ENCODE measurements at regions not wholly inside any gene's neighbourhood (a gene's known extent, or its start where the extent isn't known, plus 50 kb on each side); places are given as distances from the start of the nearest gene placed in this dataset.
"Not testable (repeated sequence)": the region's sequence is repeated elsewhere in the genome, so short reads cannot be mapped to it uniquely, and the experiment has no call there.

DNA sequence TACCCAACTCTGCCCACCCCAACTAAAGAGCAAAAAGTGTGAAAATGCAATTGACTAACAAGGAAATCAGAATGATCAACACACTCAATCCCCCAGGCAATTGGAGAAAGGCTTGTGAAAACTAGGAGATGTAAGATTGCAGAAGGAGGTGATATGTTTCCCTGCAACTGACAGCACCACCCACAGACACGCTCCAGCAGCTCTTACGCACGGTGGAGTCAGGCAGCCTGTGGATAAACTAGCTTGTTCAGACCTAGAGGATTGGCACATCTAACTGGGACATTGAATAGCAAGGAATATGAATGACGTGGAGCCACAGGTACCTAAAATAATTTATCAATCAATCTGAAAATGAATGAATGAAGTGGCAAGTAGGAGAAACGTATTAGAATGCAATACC lies 125.7 kb upstream of the MYO3A start:
- no peak for DNase-seq (ENCODE audit: low spot score)

DNA sequence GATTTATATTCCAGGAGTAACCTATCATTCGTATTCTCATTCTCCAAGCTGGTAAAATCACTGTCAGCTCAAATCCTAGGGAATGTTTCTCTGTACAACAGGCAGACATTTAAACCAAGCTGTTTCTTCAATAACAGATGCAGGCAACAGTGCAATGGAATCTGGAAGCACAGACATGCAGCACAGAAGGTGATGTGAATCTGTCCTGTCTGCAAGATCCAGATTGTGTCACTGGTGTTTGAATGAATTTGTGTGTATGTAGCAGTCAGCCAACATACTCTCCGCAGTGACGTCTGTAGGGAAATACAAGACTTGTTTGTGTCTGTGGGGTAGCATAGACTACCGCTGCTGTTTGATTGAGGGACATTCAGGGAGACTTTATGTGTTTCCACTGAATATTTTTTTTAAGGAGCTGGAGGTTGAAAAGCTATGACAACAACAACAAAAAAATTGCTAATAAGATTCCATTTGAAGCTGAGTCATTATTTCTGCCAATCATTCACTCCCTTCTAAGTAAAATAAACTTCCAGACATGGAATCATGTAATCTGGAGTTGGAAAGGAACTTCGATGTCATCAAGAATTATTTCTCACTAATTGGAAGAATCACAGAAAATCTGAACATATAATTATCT lies 122.9 kb upstream of the MYO3A start:
- DNase-seq (ENCODE audit: low spot score) = no peak

DNA sequence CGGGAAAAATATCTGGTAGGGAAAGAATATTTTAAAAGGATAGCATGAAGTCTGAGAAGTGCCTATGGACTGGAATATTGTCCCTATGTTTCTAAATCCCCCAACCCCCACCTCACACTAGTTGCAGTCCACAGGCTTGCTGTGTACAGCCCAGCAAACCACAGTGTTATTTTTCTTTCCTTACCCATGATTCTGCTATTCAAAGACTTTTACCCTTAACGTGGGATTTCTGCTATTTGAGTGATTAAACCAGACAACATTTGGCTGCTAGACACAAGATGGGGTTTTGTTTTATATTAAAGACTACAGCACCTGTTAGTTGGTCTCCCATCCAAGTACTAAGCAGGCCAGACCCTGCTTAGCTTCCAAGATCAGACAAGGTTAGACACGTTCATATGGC lies 120.5 kb upstream of the MYO3A start:
- no peak for DNase-seq (ENCODE audit: low spot score)

DNA sequence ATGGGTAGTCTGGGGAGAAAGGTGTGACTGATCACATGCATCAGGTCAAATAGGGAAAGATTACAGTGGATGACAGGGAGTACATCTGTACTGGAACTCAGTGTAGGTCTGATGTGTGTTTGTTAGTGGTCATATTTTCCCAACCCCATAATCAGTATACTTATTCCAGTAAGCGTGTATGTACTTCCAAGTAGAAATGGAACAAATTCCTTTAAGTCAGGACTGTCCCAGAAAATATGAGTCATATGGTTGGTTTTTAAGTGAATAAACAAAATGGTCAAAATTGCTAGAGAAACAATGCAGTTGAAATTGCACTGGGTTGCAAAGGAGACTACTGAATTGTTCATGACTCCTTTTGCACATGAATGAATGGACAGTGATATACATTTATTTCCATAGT lies 118.8 kb upstream of the MYO3A start:
- DNase-seq (ENCODE audit: low spot score) = no peak

DNA sequence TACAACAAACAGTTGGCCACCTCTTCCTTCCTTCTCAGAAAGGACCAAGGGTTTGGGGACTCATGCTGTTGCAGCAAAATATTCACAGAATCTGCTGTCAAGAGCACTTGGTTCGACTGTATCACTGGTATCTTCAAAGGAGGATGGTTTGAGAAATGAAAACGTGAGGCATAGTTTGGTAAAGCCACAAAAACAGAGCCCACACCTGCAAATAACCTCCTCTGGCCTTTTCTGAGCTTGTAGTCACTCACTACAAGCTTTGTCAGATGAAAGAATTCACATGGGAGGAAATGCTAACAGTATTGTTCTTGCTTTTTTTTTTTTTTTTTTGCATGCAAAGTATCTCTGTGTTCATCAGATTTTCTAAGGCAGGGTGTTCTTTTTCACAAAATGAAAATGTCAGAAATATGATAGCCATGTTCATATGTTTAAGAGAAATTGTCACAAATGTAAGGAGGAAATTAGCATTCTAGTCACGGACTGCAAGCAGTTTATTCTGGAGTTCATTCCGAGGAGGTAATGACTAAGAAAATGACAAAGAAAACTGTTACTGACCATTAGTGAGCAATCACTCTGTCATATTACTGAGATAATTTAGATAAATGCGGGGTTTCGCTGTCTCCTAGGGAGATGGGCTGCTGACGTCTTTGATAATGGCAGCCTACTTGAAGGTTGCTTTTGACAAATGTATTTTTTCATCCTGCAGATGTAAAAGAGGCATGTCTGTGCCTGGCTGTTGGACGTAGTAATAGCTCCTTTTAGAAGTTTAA lies 117.8 kb upstream of the MYO3A start:
- no peak for DNase-seq (ENCODE audit: low spot score)

DNA sequence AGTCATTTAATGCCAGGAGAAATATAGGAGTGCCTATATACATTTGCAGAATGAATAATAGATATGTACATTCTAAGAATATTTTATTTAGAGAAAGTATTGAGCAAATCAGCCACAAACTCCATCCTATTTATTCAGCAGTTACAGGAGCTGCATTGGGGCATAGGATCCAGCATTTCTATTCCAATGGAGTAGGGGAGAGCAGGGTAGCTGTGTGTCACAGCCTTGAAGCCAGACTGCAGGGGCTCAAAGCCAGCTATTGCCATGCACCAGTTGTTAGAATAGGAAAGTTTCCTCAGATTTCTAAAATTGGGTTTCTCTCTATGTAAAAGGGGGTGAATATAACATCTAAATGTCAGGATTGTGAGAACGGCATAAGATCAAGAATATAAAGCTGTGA lies 116.8 kb upstream of the MYO3A start:
- DNase-seq (ENCODE audit: low spot score) = no peak

DNA sequence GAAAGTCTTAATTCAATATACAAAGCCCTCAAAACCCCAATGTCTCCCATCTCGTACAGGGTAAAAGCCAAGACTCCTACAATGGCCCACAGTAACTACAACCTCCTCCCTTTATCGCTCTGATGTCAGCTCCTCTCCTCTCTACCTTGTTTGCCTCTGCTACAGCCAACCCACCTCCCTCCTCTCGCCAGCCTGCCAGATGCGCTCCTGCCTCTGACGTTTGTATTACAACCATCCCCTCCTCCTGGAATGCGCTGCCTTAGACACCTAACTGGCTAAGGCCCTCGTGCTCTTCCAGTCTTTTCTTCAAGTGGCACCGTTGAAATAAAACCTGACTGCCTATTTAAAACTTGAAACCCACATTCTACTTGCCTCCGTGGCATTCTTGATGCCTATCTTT lies 115.3 kb upstream of the MYO3A start:
- DNase-seq (ENCODE audit: low spot score) = no peak

DNA sequence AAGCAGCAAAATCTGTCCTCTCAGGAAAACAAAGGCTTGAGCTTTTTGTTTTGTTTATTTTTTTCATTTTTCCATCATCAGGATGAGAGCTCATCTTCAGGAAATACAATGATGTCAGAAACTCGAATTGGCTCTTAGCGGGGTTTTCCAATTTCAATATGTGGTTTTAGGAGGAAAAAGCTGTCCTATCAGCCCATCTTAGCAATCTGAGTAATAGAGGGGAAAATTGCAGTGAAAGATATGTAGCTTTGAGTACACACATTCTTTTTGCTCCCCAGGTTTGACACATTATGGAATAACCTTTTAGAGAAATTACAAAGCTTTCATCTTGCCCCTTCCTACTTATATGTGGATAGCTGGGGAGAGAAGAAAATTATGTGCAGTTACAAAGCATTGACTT lies 113.6 kb upstream of the MYO3A start:
- DNase-seq (ENCODE audit: low spot score) = no peak

DNA sequence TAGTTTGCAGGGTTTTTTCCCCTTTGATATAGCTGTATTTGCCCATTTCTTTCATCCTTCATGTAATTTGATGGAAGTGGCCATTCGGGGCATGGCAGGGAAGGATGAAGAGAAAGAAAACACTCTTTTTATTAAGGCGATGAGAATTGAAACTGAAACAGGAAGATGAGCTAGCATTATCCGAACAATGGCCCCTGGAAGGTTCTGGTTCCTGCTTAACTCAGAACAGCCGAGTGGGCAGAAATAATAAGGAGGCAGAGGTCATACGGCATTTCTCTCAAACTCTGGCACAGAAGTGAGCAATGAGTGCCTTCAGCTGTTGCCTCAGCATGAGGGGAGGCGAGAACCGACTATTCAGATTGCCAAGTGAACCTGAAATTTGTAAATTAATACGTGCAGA lies 113.2 kb upstream of the MYO3A start:
- no peak for DNase-seq (ENCODE audit: low spot score)

DNA sequence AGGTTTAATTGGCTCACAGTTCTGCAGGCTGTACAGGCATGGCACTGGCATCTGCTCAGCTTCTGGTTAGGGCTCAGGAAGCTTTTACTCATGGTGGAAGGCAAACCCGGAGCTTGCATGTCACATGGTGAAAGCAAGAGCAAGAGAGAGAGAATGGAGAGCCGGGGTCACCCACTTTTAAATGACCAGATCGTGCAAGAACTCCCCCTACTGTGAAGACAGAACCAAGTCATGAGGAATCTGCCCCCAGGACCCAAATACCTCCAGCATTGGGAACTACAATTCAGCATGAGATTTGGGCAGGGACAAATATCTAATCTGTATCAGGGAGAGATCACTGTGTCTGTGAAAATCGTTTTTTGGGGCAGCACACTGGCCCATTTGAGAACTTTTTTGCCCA lies 110.0 kb upstream of the MYO3A start:
- no peak for DNase-seq (ENCODE audit: low spot score)

DNA sequence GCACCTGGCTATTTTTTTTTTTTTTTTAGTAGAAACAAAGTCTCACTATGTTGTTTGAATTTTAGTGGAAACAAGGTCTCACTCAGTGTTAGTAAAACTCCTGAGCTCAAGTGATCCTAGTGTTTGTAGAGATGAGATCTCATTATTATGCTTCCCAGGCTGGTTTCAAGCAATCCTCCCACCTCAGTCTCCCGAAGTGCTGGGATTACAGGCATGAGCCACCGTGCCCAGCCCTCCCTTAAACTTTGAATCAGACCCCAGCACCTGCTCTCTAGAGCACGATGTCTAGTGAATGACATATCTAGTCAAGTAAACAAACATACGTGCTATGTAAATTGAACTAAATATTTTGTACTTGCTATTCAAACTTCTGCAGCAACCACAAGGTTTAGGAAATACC lies 105.6 kb upstream of the MYO3A start:
- no peak for DNase-seq (ENCODE audit: low spot score)

DNA sequence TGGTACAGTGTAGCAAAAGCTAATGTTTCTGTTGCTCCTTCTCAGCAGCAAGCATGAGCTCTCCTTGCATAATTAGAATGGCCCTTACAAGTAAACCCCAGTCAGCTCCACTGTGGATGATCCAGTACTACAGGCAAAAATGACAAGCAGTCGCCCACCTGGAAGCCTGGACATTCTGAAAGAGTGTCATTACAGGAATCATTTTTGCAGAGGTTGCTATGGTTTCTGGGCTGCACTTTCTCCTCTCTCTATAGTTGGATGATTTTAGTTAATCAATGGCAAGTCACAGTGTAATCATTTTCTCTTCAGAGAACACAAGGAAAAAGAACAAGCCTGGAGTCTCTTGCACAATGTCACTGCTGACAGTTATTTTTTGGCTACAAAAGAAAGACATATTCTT lies 102.9 kb upstream of the MYO3A start:
- DNase-seq (ENCODE audit: low spot score) = no peak

DNA sequence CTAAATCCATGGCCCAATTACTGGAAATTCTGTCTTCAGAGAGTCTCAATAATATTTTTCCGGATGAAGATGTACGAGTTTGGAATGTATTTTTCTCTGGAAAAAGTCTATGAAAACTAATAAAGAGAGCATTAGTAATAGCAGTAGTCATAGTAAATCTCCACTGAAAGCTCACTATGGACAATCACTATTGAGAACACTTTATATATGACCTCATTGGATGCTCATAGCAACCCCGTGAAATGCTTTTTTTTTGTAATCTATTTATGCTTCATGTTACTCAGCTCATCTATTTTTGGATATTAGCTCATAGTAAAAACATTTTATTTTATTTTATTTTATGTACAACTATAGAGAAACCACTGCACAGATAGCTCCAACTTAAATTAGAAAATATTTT lies 94.3 kb upstream of the MYO3A start:
- no peak for DNase-seq (ENCODE audit: low spot score)

DNA sequence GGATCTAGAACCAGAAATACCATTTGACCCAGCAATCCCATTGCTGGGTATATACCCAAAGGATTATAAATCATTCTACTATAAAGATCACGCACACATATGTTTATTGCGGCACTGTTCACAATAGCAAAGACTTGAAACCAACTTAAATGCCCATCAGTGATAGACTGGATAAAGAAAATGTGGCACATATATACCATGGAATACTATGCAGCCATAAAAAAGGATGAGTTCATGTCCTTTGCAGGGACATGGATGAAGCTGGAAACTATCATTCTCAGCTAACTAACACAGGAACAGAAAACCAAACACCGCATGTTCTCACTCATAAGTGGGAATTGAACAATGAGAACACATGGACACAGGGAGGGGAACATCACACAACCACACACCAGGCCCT lies 93.2 kb upstream of the MYO3A start:
- not testable (repeated sequence) for DNase-seq (ENCODE audit: low spot score)

DNA sequence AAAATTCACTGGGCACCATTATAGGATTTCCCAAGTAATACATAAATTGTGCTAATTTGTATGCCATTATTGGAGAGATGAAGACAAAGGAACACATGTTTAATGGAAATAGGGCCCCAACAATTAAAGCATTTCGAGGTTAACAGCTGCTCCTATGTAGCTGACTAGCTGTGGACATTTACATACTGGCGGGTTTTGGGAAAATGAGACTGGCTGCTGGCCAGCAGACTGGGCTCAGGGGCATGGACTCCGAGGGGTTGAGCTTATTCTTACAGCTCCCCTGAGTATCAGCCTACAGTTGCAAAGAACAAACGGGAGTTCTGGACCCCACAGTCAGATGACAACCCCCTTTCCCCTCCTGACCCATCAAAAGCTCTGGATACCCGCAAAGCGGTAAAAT lies 91.9 kb upstream of the MYO3A start:
- DNase-seq (ENCODE audit: low spot score) = no peak

DNA sequence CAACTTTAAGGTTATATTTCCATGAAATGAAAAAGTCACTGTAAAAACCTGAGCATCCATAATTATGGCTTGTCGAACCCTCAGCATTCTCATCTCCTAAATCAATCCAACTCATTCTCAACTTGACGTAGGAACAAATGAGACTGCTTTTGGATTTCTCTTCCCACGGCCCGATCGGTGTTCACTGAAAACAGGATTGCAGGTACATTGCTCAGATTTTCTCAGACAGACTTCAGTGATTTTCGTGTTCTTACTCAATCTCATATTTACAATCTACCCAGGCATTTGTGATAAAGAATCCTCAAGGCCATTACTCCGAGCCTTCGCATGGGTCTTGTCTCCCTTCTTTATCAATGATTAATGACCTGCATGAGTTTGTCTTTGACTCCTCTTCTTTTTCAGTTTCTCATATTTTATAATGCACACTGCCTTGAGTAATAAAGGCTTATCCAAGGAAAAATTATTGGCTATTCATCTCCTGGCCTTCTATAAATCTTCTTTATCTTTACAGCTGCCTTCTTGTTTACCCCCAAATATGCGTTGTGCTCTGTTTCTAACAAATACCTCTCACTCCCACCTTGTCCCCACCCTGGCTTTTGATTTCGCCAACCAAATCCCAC lies 90.4 kb upstream of the MYO3A start:
- DNase-seq (ENCODE audit: low spot score) = no peak

DNA sequence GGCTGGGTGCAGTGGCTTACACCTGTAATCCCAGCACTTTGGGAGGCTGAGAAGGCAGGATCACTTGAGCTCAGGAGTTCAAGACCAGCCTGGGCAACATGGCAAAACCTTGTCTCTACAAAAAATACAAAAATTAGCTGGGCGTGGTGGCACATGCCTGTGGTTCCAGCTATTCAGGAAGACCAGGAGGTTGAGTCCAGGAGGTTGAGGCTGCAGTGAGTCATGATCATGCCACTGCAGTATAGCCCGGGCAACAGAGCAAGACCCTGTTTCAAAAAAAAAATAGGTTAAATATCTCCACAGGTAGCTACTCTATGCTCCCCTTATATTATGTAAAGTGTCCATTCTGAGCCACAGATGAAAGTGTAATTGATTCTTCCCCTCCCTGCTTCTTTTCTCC lies 89.3 kb upstream of the MYO3A start:
- not testable (repeated sequence) for DNase-seq (ENCODE audit: low spot score)

DNA sequence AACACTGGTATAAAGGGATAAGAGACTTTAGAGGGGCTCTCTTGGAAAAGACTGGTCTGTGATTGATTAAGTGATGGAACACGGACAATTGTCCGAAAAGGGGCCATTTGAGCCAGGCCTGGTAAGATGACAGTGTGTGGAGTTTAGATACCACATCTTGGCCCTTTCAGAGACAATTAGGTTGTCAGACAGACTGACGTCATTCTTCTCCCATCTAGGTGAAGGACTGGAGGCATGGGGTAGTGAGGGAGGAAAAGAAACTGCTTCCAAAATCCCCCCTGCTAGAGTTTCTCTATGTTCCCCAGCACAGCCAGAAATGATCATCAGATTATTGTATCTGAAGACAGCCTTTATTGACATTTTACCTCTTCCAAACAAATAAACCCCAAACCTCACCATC lies 84.8 kb upstream of the MYO3A start:
- DNase-seq (ENCODE audit: low spot score) = no peak

DNA sequence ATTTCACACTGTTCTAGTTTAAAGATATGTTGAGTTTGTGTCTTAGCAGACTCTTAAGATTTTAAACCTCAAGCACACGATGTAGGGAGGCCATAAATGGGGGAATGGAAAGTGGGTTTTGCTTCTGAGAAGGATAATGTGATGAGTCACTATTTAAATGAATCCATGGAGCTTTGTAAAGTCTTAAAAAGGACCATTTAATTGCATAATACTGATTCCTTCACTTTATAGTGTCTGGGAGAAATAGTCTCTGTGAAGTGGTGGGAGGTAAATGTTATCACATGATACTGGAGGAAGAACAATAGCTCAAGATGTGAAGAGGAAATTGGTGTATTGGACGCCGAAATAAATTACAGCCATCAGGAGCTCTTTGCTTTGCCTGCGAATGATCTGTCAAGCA lies 84.0 kb upstream of the MYO3A start:
- no peak for DNase-seq (ENCODE audit: low spot score)

DNA sequence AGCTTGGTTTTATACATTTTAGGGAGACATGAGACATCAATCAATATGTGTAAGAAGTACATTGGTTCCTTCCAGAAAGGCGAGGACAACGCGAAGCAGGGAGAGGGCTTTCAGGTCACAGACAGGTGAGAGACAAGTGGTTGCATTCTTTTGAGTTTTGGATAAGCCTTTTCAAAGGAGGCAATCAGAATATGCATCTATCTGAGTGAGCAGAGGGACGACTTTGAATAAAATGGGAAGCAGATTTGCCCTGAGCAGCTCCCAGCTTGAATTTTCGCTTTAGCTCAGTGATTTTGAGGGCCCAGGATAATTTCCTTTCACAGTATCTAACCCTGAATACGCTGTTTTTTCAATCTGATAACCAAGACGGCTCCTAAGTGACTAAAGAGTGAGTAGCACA lies 82.5 kb upstream of the MYO3A start:
- DNase-seq (ENCODE audit: low spot score) = no peak

DNA sequence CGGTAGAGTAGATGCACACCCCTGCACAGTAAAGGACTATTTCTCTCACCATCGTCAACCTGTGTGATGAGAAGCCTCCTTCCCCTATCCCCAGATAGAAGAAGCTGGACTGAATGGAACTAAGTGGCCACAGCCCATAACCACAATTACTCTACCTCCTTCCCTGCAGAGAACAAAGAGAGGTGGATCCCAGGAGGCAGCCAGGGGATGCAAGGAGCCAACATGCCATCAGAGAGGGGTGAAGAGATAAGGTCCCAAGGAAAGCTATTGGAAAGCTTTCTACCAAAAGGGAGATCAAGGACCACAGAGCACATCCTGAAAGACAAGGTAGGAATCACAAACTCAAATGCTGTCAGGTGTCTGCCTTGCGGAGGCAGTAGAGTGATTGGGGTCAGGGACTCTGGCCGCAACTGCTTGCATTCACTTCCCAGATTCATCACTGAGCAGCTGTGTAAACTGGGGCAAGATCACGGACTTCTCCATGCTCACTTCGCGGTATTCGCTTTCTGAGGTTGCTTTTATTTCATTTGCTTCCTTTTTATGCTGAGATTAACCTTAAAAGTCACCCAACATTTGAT lies 81.6 kb upstream of the MYO3A start:
- DNase-seq (ENCODE audit: low spot score) = no peak

DNA sequence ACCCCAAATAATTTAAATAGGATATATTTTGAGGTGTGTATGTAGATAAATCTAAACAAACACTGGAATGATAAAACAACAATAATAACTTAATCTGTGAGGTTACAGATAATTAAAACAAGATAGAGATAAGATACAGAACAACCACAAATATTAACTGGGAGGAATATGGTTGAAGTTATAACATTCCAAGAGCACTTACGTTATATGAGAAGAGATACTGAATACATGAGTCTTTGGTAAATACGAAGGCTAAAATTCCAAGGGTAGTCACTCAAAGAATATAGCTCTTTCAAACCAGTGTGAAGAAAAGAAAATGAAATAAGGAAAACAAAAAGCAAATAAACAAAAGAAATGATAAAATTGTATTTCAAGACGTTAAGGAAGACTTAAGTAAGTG lies 76.0 kb upstream of the MYO3A start:
- no peak for DNase-seq (ENCODE audit: low spot score)

DNA sequence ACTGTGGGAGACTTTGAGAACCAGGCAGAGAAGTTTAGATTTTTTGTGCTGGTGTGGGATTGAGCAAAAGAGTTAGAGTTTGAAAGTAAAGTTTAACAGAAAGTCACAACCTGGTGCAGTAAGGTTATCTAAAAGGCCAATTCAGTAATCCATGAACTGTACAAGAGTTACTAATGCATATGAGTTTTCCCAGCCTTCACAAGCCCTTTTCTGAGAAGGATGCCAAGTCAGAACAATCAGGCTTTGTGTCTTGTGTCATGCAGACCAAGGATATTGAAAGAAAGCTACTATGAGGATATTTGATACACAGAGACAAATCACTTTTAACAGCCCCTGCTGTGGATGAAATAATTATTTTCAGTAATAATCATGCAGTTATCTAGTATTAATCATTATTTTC lies 68.8 kb upstream of the MYO3A start:
- no peak for DNase-seq (ENCODE audit: low spot score)
